ENCODE measurements at regions not wholly inside any gene's neighbourhood (a gene's known extent, or its start where the extent isn't known, plus 50 kb on each side); places are given as distances from the start of the nearest gene placed in this dataset.

DNA sequence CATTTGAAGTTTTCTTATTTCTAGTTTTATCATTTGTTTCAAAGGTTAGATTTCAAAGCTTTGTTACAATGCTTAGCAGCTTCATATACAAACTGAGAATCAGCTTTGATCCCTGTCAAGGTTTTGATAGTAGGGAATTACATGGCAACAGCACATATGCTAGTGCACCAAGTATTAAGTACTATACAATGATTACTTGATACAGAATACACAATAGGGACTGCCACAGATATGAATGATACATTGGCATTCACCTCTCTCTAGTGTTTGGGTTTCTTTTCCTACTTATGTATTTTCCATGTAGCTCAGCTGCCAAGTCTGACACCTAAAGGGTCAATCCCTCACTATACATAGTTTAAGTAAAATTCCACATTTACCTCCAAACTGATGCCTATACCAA, 344.0 kb downstream of the FAT4 start:
- Histone ChIP-seq H3K27me3 (no peaks in the 10 kb centered on the region), H3K36me3 (no peaks in the 10 kb centered on the region), H3K9me3 (no peaks in the 10 kb centered on the region), H3K4me3 (no peak overlapping the region), H3K27ac (no peak overlapping the region), H3K4me1 (no peaks in the 10 kb centered on the region)
- no peak for TF ChIP-seq POLR2A (IDR thresholded peaks at IDR 0.05)
- DNase-seq = no peak

DNA sequence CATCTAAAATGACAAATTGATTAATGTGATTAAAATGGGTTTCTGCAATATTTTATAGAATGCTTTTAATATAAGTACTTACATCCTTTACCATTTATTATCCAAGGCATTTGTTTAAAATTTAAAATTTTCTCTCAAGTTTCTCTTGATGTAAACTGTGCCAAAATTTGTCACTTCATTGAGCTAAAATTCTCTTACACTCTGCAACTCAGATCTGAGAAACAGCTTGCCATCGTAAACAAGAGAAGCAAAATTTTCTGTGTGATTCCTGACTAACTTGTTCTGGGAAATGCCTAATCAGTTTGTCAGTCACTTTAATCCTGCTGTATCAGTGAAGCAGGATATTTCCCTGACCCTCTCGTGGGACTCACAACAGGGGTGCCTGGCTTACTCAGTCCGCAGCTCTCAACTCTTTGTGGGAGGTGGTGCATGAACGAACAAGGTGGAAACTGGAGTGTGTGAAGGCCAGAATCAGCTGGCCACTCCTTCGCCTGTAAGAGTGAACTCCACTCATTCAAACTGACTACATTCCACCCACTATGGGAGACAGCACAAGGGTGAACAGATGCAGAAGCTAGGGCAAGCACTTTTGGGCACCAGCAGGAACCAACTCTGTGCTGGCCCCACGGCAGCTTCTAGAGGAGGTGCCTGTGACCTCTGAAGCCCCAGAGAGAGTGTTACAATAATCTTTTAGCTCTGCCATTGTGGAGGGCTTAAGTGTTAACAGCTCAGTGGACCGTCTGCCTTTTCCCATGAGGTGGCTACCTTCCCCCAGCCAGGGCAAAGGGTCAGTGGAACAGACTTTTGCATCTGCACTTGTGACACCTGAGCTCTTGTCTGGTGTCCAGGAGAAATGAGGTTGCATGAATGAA, 349.4 kb downstream of the FAT4 start:
- H3K4me1 ChIP-seq = no peaks in the 10 kb centered on the region
- no peaks in the 10 kb centered on the region for H3K9me3 ChIP-seq
- TF ChIP-seq, protein P1, sequence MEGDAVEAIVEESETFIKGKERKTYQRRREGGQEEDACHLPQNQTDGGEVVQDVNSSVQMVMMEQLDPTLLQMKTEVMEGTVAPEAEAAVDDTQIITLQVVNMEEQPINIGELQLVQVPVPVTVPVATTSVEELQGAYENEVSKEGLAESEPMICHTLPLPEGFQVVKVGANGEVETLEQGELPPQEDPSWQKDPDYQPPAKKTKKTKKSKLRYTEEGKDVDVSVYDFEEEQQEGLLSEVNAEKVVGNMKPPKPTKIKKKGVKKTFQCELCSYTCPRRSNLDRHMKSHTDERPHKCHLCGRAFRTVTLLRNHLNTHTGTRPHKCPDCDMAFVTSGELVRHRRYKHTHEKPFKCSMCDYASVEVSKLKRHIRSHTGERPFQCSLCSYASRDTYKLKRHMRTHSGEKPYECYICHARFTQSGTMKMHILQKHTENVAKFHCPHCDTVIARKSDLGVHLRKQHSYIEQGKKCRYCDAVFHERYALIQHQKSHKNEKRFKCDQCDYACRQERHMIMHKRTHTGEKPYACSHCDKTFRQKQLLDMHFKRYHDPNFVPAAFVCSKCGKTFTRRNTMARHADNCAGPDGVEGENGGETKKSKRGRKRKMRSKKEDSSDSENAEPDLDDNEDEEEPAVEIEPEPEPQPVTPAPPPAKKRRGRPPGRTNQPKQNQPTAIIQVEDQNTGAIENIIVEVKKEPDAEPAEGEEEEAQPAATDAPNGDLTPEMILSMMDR (IDR thresholded peaks at IDR 0.05) = no peak
- TF ChIP-seq POLR2A (IDR thresholded peaks at IDR 0.05) = no peak
- H3K4me3 ChIP-seq = no peak overlapping the region
- no peak overlapping the region for H3K27ac ChIP-seq
- no peaks in the 10 kb centered on the region for H3K36me3 ChIP-seq
- no peak for DNase-seq
- no peaks in the 10 kb centered on the region for H3K27me3 ChIP-seq

DNA sequence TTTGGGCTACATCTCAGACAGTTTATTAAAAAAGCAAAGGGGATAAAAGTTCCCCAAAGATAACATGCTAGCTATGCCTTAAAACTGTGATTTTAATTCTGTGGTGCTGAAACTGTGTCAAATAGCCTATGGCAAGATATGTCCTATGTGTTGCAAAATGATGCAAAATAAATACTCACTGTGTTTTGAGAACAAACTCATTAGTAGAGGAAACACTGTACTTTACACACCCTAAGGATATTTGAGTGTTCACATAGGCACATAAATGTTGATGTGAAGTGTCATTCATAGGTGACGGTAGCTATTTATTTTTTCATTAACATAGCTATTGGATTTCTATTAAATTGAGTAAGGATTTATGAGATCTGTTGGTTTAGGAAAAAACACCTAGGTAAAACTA, 351.9 kb downstream of the FAT4 start:
- Histone ChIP-seq H3K9me3 (no peaks in the 10 kb centered on the region), H3K4me1 (no peaks in the 10 kb centered on the region), H3K27ac (no peak overlapping the region), H3K36me3 (no peaks in the 10 kb centered on the region), H3K4me3 (no peak overlapping the region), H3K27me3 (no peaks in the 10 kb centered on the region)
- no peak for DNase-seq
- TF ChIP-seq, protein P1 (IDR thresholded peaks at IDR 0.05) = no peak
- TF ChIP-seq POLR2A (IDR thresholded peaks at IDR 0.05) = no peak

DNA sequence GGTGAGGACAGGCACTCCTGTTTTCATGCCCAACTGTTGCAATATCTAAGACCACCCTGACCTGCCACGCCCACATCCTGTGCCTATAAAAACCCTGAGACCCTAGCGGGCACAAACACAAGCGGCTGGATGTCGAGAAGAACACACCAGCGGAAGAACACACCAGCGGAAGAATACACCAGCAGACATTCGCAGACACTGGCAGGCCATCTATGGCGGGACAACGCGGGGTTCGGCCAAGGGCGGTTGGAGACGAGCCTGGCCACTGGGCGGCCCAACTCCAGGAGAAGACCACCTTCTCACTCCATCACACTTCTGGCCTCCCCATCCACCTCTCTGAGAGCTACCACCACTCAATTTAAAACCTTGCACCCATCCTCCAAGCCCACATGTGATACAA, 361.4 kb downstream of the FAT4 start:
- TF ChIP-seq, protein P1 (IDR thresholded peaks at IDR 0.05) = no peak
- TF ChIP-seq POLR2A (IDR thresholded peaks at IDR 0.05) = no peak
- Histone ChIP-seq H3K9me3 (no peaks in the 10 kb centered on the region), H3K27ac (no peak overlapping the region), H3K4me1 (no peaks in the 10 kb centered on the region), H3K27me3 (no peaks in the 10 kb centered on the region), H3K36me3 (no peaks in the 10 kb centered on the region), H3K4me3 (no peak overlapping the region)
- no peak for DNase-seq

DNA sequence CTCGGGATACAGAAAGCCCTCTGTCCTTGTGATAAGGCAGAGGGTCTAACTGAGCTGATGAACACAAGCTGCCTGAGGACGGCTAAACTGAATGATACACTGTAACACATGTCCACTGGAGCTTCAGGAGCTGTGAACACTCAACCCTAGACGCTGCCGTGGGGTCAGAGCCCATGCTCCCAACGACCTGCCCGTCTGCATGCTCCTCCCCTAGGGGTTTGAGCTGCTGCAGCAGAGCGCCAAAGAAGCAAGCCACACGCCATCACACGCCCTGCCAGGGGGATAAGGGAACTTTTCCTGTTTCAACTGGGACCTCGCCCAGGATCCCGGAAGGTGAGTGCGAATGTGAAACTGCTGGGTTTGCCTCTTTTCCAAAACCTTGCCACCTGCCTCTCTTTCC, 361.8 kb downstream of the FAT4 start:
- DNase-seq = no peak
- no peak overlapping the region for H3K27ac ChIP-seq
- TF ChIP-seq POLR2A (IDR thresholded peaks at IDR 0.05) = no peak
- TF ChIP-seq, protein P1 (IDR thresholded peaks at IDR 0.05) = no peak
- no peak overlapping the region for H3K4me3 ChIP-seq
- no peaks in the 10 kb centered on the region for H3K27me3 ChIP-seq
- no peaks in the 10 kb centered on the region for H3K9me3 ChIP-seq
- no peaks in the 10 kb centered on the region for H3K4me1 ChIP-seq
- no peaks in the 10 kb centered on the region for H3K36me3 ChIP-seq

DNA sequence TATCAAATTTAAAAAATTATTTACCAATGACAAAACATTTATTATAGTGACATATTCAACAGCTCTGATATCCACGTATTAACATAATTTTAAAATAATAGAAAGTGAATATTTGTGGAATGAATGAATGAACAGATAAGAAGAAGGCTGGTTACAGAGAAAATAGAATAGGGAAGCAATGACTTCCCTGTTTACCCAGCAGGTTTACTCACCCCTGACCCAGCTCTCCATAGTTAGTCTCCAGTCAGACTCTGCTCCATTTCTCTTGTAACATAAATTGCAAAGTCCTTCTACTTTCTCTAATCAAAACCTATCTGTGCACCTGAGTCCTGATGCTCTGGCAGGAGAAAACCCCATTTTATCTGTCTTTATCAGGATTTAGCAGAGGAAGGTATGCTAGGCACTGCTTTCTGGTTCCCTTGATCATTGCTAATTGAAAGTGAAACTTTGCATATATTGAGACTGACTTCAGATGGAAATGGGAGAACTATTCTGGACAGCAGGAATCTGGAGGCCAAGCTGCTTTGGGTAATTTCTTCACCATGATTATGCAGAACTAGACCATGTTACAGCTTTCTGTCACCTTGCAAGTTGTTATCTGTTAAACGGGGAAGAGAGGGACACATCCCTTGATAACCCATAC, 363.0 kb downstream of the FAT4 start:
- TF ChIP-seq POLR2A (IDR thresholded peaks at IDR 0.05) = no peak
- TF ChIP-seq, protein P1 (IDR thresholded peaks at IDR 0.05) = no peak
- Histone ChIP-seq H3K27ac (no peak overlapping the region), H3K27me3 (no peaks in the 10 kb centered on the region), H3K36me3 (no peaks in the 10 kb centered on the region), H3K4me1 (no peaks in the 10 kb centered on the region), H3K9me3 (no peaks in the 10 kb centered on the region), H3K4me3 (no peak overlapping the region)
- no peak for DNase-seq

Measured in Peyer's patch (tissue), 4 donors.